ENCODE measurements at regions not wholly inside any gene's neighbourhood (a gene's known extent, or its start where the extent isn't known, plus 50 kb on each side); places are given as distances from the start of the nearest gene placed in this dataset.

- TF ChIP-seq POLR2AphosphoS5 (IDR thresholded peaks at IDR 0.05; ENCODE audit: control insufficient read depth, insufficient read depth, low read depth, low read length) (no peak), TCFL5 (CRISPR knock-in tag; conservative IDR thresholded peaks at IDR 0.05) (no peak), HDAC2 (IDR thresholded peaks at IDR 0.05) (no peak), ZNF24 (IDR thresholded peaks at IDR 0.05) (no peak), BCLAF1 (IDR thresholded peaks at IDR 0.05; ENCODE audit: borderline replicate concordance in 1 of 2, control insufficient read depth in 1 of 2, low read depth in 2 of 2, low read length in 1 of 2) (no peak), EP300 (IDR thresholded peaks at IDR 0.05; ENCODE audit: low read length) (no peak), SIX5 (IDR thresholded peaks at IDR 0.05; ENCODE audit: borderline replicate concordance in 1 of 2, insufficient read depth in 1 of 2, low read depth in 1 of 2, low read length in 2 of 2) (no peak), KDM2B (CRISPR knock-in tag; IDR thresholded peaks at IDR 0.05) (no peak), ZC3H8 (IDR thresholded peaks at IDR 0.05) (no peak)
- TF ChIP-seq, protein P1, sequence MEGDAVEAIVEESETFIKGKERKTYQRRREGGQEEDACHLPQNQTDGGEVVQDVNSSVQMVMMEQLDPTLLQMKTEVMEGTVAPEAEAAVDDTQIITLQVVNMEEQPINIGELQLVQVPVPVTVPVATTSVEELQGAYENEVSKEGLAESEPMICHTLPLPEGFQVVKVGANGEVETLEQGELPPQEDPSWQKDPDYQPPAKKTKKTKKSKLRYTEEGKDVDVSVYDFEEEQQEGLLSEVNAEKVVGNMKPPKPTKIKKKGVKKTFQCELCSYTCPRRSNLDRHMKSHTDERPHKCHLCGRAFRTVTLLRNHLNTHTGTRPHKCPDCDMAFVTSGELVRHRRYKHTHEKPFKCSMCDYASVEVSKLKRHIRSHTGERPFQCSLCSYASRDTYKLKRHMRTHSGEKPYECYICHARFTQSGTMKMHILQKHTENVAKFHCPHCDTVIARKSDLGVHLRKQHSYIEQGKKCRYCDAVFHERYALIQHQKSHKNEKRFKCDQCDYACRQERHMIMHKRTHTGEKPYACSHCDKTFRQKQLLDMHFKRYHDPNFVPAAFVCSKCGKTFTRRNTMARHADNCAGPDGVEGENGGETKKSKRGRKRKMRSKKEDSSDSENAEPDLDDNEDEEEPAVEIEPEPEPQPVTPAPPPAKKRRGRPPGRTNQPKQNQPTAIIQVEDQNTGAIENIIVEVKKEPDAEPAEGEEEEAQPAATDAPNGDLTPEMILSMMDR (IDR thresholded peaks at IDR 0.05 in 2 of 3, conservative IDR thresholded peaks at IDR 0.05 in 1 of 3; ENCODE audit: insufficient read depth in 2 of 3, low read depth in 1 of 3, low read length in 3 of 3) = no peak
- TF ChIP-seq, protein P2, sequence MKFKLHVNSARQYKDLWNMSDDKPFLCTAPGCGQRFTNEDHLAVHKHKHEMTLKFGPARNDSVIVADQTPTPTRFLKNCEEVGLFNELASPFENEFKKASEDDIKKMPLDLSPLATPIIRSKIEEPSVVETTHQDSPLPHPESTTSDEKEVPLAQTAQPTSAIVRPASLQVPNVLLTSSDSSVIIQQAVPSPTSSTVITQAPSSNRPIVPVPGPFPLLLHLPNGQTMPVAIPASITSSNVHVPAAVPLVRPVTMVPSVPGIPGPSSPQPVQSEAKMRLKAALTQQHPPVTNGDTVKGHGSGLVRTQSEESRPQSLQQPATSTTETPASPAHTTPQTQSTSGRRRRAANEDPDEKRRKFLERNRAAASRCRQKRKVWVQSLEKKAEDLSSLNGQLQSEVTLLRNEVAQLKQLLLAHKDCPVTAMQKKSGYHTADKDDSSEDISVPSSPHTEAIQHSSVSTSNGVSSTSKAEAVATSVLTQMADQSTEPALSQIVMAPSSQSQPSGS (CRISPR knock-in tag; IDR thresholded peaks at IDR 0.05) = no peak
Measured at GRCh38 chr9:79955300-79955699, 383.5 kb downstream of the TLE4 start.
